Nephron progenitor cell (in vitro differentiated cells): ENCODE measurements at regions not wholly inside any gene's neighbourhood (a gene's known extent, or its start where the extent isn't known, plus 50 kb on each side); places are given as distances from the start of the nearest gene placed in this dataset.
"Not testable (repeated sequence)": the region's sequence is repeated elsewhere in the genome, so short reads cannot be mapped to it uniquely, and the experiment has no call there.

Experiments used
- DNase-seq: peaks from one replicate; pipeline ENCODE4 v3.0.0; 2021
- H3K27ac Mint-ChIP-seq: 2 replicates; pipeline ENCODE4 v1.8.0; 2021; ENCODE audit warnings: mild to moderate bottlenecking, moderate library complexity, mixed read lengths
- H3K27me3 Mint-ChIP-seq: 2 replicates; pipeline ENCODE4 v1.8.0; 2021; ENCODE audit warnings: mild to moderate bottlenecking, low read depth, mixed read lengths; ENCODE audit not compliant: poor library complexity
- H3K36me3 Mint-ChIP-seq: 2 replicates; pipeline ENCODE4 v1.8.0; 2021; ENCODE audit warnings: low read depth, mixed read lengths
- H3K4me1 Mint-ChIP-seq: 2 replicates; pipeline ENCODE4 v1.8.0; 2021; ENCODE audit warnings: mixed read lengths
- H3K4me3 Mint-ChIP-seq: 2 replicates; pipeline ENCODE4 v1.8.0; 2021; ENCODE audit warnings: mild to moderate bottlenecking, moderate library complexity, mixed read lengths
- H3K9me3 Mint-ChIP-seq: 2 replicates; pipeline ENCODE4 v1.8.0; 2021; ENCODE audit warnings: mild to moderate bottlenecking, moderate library complexity, mixed read lengths
- TF ChIP-seq, protein P1 (sequence below): fragments of 200-600 bp; sonication (generic); IDR thresholded peaks from 2 replicates; pipeline ENCODE4 v1.5.0; 2021; ENCODE audit warnings: antibody characterized with exemption

DNA sequence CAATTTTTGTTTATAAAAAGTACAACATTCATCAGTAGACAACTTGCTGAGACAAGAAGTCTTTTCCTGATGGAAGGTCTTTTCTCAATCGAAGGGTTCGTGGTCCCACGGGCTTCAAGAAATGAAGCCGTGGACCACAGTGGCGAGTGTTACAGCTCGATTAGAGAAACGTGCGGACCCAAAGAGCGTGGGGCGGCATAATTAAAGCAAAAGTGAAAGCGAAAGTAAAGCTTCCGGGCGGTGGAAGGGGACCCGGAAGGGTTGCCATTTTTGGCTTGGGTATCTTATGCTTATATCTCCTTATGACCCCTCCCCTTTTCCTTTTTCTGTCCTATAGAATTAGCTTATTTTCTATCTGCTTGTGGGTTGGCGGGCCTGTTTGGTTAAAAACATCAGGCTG, 2309.4 kb upstream of the ACO1 start:
- TF ChIP-seq, protein P1, sequence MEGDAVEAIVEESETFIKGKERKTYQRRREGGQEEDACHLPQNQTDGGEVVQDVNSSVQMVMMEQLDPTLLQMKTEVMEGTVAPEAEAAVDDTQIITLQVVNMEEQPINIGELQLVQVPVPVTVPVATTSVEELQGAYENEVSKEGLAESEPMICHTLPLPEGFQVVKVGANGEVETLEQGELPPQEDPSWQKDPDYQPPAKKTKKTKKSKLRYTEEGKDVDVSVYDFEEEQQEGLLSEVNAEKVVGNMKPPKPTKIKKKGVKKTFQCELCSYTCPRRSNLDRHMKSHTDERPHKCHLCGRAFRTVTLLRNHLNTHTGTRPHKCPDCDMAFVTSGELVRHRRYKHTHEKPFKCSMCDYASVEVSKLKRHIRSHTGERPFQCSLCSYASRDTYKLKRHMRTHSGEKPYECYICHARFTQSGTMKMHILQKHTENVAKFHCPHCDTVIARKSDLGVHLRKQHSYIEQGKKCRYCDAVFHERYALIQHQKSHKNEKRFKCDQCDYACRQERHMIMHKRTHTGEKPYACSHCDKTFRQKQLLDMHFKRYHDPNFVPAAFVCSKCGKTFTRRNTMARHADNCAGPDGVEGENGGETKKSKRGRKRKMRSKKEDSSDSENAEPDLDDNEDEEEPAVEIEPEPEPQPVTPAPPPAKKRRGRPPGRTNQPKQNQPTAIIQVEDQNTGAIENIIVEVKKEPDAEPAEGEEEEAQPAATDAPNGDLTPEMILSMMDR = no peak
- Mint-ChIP-seq H3K27me3 (peaks cover 4% of the 10 kb centered on the region), H3K4me1 (no peaks in the 10 kb centered on the region), H3K4me3 (no peak overlapping the region), H3K9me3 (no peaks in the 10 kb centered on the region), H3K27ac (no peak overlapping the region), H3K36me3 (no peaks in the 10 kb centered on the region)
- no peak for DNase-seq

DNA sequence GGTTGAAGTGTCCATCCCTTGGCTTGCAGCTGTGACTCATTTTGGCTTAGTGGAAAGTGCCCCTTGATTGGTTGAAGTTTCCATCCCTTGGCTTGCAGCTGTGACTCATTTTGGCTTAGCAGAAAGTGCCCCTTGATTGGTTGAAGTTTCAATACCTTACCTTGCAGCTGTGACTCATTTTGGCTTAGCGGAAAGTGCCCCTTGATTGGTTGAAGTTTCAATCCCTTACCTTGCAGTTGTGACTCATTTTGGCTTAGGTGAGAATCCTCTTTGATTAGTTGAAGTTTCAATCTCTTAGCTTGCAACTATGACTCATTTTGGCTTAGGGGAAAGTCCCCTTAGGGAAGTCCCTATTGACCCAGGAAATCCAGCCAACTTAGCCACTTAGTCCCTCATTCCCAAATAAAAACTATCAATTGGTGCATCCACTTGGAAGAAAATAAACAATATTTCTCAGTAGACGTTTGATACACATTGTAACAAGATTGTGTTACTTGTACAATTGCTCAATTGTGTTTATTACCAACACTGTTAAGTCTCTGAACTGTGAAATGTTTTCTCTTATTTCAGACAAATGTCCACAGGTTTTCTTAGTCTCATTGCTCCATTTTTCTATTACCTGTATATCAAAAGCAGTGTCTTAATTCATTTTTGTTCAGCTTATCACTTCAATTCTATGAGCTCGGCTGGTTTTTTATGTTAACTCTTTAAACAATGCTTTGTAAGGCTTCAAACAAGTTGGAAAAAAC, 2308.8 kb upstream of the ACO1 start:
- TF ChIP-seq, protein P1 = no peak
- Mint-ChIP-seq H3K4me1 (no peaks in the 10 kb centered on the region), H3K36me3 (no peaks in the 10 kb centered on the region), H3K9me3 (no peaks in the 10 kb centered on the region), H3K4me3 (no peak overlapping the region), H3K27ac (no peak overlapping the region), H3K27me3 (peaks cover 4% of the 10 kb centered on the region)
- no peak for DNase-seq

DNA sequence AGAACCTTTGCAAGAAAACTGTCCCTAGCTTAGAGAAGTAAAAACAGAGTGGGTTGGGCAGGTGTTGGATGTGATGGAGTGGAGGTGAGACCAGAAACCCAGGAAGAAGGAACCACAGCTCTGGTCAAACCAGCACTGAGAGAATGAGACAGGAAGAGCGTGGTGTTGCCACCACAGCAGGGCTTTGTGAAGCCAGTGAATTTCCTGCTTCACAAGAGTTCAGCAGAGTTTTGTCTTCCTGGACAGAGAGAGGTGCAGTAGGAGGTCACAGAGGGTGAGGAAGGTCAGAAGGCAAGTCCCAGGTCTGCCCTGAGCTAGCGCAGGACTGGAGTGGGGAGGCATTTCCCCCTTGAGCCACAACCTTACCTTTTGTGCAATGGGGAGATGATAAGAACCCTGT, 2306.2 kb upstream of the ACO1 start:
- no peak for DNase-seq
- no peaks in the 10 kb centered on the region for H3K36me3 Mint-ChIP-seq
- H3K9me3 Mint-ChIP-seq = no peaks in the 10 kb centered on the region
- H3K27me3 Mint-ChIP-seq = peaks cover 4% of the 10 kb centered on the region
- TF ChIP-seq, protein P1 = no peak
- H3K4me3 Mint-ChIP-seq = no peak overlapping the region
- H3K4me1 Mint-ChIP-seq = no peaks in the 10 kb centered on the region
- H3K27ac Mint-ChIP-seq = no peak overlapping the region

- no peaks in the 10 kb centered on the region for H3K36me3 Mint-ChIP-seq
These were observed 2295.0 kb upstream of the ACO1 start for GRCh38 chr9:30089428-30089827.

GRCh38 chr9:30103647-30104394, 2280.6 kb upstream of the ACO1 start:
- Mint-ChIP-seq H3K27me3 (no peaks in the 10 kb centered on the region), H3K27ac (no peak overlapping the region), H3K4me3 (no peak overlapping the region), H3K36me3 (peaks cover 4% of the 10 kb centered on the region), H3K9me3 (peaks cover 23% of the 10 kb centered on the region), H3K4me1 (no peaks in the 10 kb centered on the region)
- TF ChIP-seq, protein P1 = no peak
- no peak for DNase-seq

More at GRCh38 chr9:30089428-30089827, 2295.0 kb upstream of the ACO1 start:
- Mint-ChIP-seq H3K4me1 (no peaks in the 10 kb centered on the region), H3K4me3 (no peak overlapping the region), H3K27ac (no peak overlapping the region), H3K9me3 (no peaks in the 10 kb centered on the region), H3K27me3 (peaks cover 5% of the 10 kb centered on the region)
- DNase-seq = no peak
- TF ChIP-seq, protein P1 = no peak

GRCh38 chr9:30107134-30107533, 2277.3 kb upstream of the ACO1 start:
- not testable (repeated sequence) for DNase-seq, H3K4me1 Mint-ChIP-seq, H3K27ac Mint-ChIP-seq, H3K36me3 Mint-ChIP-seq, H3K27me3 Mint-ChIP-seq, H3K4me3 Mint-ChIP-seq
- peaks cover 23% of the 10 kb centered on the region for H3K9me3 Mint-ChIP-seq
